Left renal cortex interstitium (tissue), 4 donors: ENCODE measurements at regions not wholly inside any gene's neighbourhood (a gene's known extent, or its start where the extent isn't known, plus 50 kb on each side); places are given as distances from the start of the nearest gene placed in this dataset.
"Not testable (repeated sequence)": the region's sequence is repeated elsewhere in the genome, so short reads cannot be mapped to it uniquely, and the experiment has no call there.

ENCODE experiments used
- DNase-seq, 4 donors: peaks; one replicate each; pipeline ENCODE4 v3.0.0-alpha.2; 2013; ENCODE audit warnings: low read depth in 4 of 4, low spot score in 2 of 4, missing footprints in 1 of 4

DNA sequence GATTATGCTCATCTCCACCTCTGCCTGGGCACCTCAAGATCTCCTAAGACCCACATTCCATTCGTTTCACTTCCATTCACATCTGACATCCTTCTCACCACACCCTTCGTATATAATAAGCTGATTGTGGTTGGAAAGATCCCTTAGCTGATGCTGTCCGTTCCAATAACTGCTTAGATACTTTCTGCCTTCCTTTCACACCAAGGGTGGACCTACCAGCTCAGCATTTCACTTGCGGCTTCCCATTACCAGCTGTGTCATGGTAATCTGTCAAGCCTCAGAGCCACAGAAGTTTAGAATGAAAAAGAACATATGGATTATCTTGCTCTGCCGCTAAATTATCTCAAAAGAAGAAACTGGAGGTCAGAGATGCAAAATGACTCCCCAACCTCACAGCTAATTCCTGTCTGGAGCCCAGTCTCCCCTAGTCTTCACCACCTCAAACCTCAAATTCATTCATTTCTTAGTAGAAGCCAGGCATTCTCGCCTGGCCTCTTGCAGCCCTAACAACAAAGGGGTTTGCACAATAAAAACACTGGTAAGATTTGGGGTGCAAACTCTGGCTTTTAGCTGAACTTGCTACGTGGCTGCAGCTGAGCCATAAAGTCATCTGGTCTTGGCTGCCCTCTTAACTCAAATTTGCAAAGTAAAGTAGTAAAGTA, 182.8 kb upstream of the HS3ST3A1 start:
- DNase-seq: no peak

DNA sequence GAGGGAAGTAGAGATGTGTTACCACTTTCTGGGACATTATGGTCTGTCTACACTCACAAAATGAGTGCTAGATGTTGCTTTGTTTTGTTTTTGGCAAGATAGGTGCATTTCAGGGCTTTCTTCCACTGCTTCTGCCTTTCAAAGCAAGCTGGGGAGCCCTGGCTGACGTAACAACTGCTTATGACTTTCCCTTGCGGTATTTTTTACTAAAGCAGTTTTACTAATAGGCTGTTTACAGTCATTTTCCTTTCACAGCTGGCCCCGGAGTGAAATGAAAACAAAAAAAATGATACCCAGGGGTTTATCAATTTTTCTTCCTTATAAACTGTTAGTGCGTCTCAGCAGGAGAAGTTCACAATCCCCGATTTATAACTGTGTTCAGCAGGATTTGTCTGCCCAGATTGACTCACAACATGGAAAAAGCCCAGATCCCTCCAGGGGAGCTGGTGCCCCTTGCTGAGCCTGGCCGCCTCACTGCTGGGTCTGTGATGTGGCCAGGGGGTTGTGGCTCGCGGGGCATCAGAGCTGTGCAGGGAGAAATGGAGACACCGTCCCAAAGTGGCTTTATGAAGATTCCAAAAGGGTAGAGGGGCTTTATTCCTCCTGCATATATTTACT, 184.4 kb upstream of the HS3ST3A1 start:
- DNase-seq: no peak

DNA sequence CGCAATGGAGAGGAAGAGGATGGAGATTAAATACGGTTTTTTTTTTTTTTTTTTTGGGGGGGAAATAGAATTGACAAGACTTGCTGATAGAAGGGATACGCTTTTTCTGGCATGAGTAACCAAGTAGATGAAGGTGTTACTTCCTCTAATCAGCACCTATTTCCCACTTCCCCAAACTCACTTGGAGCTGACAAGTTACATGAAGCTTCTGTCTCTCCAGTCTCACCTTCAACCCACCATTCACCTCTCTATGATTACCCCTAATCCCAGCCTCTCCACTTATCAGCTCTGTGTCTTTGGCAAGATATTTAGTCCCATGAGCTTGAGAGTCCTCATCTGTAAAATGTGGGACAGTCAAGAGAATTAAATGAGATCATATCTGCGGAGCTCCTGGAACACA, 185.9 kb upstream of the HS3ST3A1 start:
- no peak for DNase-seq

DNA sequence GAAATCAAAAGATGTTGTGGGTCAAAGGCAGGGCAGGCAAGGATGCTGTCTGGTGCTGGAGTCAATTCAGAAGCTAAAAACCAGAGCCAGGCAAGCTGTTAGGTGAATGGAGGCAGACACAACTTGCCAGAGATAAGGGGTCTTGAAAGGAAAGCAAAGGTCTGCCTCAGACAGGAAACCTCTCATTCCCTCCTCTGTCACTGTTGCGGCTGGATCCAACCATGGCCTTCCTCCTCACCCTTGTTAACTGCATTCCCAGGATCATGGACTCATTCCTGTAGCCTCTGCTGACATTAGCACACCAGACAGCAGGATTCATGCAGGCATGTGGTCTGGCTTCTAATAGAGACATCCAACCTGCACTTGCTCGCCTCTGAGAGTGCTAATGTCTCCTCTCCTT, 186.7 kb upstream of the HS3ST3A1 start:
- DNase-seq: no peak

DNA sequence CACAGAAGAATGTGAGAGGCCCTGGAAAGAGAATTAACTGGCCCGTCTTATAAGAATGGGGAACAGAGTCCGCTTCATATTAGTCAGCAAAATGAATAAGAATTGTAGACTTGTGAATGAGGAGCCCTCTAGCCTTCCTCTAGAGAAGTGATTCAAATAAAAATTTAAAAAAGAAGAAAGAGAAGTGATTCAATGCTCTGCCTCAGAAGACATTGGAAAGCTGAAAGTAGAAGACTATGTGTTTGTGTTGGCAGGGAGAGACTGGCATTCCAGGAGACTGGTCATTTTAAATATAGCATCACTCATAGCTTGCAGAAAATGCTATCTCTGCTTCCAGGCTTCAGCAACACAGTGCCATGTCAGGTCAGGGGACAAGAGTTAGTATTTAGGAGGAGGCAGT, 190.6 kb upstream of the HS3ST3A1 start:
- no peak for DNase-seq

DNA sequence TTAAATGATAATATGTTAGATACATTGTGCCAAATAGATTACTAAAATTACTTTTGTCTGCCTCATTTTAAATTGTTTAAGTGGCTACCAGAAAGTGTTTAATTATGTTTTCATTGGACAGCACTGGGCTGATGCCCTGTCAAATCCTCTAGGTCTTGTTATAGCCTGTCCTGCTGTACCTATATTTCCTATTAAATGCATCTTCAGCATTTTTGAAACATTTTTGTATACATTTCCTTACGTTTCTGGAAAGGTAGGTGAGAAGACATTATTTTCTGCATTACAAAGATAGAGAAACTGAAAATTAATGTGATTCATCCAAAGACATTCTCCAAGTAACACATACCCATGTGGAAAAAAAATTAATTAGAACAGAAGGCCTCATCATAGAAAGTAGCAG, 192.2 kb upstream of the HS3ST3A1 start:
- DNase-seq: no peak

DNA sequence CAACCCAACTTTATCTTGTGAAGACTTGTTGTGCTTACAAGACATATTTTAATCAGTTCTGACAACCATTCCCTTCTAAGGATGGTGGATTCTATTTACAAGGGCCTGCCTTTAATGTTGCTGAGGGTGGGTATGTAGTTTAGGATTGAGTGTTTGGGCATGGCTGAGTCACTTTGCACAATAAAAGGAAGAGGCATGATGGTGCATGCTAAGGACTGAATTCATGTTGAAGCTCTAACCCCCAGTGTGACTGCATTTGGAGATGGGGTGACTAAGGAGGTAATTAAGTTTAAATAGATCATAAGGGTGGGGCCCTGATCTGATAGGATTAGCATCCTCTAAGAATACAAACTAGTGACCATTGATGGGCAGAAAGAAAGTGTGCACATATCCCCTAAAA, 196.1 kb upstream of the HS3ST3A1 start:
- no peak for DNase-seq

DNA sequence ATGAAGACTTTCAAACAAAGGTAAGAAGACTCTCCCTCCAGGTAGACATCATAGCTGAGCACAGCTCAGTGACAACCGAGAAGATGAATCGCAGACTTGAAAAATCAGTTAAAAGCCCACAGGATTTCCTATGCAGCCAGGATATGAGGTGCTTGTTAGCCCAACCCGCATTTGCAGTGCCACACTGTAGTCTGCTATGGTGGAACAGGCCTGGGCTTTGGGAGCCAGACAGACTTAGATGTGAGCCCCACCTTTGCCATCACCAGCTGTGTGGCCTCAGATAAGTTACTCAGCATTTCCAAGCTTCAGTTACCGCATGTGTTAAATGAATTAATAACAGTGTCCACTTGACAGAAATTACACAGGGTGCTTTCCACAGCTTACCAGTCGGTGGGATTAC, 204.4 kb upstream of the HS3ST3A1 start:
- DNase-seq: no peak

DNA sequence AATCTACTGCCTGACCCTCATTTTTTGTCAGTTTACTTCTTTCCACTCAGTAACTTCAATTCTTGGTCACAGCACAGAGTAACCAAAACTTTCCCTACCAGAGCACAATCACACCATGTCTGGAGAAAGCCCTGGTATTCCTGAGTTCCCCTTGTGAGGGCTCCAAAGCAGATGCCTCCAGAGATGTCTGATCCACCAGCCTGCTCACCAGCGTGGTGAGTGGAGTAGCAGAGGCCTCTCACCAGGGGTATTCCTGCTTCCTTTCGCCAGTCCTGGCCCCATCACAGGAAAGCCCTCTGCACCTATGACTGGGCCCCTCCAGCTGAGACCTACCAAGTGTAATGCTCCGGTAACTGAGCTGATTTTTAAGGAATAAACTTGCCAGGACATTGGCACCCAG, 205.4 kb upstream of the HS3ST3A1 start:
- DNase-seq: no peak

DNA sequence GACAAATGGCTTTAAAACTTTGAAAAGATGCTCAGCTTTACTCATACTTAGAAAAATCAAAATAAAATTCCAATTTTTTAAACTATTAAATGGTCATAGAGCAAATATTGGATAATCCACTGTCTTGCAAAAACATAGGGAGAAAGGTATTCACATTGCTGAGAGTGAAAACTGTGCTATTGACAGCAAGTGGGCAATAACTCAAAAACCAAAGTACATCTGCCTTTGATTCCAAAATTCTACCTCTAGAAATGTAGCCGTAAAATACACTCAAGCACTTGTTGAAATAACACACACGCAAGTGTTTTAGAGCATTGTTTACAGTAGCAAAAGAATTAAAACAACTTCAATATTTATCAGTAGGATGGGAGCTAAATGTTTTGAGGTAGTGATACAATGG, 210.6 kb upstream of the HS3ST3A1 start:
- DNase-seq: no peak

DNA sequence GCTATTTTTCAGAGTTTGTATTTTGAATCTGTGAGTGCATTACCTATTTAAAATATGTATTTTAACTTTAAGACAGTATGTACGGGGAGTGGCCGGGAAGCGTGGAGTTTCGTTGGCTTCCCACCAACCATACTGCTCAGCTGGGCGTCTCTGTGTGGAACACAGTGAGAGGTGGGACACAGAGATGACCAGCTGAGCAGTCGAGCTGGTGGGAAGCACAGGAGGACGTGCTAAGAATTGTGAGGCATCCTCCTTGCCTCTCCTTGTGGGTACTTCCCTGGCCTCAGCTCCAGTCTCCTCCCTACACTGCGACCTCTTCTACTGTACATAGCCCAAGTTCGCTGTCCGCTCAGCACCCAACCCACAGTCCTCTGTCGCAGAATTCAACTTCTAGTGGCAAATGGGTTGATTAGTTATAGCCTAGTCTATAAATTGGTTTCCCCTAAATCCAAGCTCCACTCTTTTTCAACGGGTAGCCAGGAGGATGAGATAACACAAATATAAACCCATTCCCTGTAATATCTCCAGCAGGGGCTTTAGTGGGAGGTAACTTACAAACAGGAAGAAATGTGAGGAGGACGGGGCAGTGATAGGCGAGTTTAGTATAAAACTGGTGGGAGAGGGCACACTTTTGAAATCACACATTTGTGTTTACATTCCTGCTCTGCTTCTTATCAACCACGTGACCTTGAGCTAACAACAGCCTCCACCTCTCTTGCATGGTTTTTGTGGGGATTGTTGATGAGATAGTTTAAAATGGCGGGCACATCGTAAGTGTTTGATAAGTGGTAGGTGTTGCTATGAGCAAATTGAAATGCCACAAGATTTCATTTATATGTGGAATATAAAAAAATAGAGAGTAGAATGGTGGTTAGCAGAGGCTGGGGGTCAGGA, 211.9 kb upstream of the HS3ST3A1 start:
- no peak for DNase-seq

DNA sequence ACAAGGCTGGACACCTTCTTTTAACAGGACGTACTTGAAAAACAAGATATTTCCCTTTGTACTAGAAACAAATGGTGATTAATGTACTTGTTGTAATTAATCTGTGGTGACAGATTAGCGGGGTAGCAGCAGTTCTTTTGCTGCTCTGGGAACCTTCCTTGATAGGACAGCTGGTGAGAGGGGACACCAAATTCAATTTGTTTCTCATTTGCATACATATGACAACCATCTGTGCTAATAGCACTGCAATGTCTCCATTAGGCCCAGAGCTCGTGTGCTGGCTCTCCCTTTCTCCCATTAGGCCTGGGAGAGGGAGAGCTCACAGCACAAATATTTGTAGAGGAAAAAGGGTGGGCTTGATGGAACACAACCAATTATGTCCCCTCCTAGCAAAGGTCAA, 221.0 kb upstream of the HS3ST3A1 start:
- DNase-seq: no peak

DNA sequence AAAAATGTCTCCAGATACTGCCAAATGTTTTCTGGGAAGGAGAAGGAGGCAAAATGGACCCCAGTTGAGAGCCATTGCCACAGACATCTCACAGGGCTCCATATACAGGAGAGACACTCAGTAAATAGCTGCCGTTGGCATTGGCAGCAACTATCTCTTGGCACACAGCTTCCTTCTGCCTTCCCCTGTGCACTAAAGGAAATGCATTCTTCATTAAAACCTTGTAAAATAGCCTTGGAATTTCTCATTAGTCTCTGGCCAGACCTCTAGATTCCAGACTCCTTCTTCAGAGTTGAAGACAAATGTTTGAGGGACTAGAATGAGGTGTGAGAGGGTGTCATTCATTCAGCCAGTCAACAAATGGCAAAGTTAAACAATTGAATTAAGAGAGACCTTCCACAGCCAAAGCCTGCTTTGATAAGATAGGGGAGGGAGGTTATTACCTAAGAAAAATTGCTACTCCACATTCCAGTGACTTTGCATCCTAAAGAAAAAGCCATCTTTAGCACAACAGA, 223.9 kb upstream of the HS3ST3A1 start:
- no peak for DNase-seq

DNA sequence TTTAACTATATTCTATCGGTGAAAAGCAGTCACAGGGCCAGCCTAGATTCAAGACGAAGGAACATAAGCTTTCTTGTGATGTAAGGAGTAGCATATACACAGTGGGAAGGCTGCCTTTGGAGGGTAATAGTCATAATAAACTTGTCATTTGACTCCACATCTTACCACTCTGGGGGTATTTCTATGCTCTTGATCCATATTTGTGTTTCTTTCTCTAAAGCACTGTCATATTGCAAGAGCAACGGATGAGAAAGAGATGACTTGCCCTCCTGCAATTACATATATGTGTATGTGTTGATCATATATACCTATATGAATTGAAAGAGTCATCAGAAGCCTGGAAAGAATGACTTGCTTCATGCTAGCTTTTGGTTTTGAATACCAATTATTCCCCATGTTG, 225.4 kb upstream of the HS3ST3A1 start:
- DNase-seq: no peak

DNA sequence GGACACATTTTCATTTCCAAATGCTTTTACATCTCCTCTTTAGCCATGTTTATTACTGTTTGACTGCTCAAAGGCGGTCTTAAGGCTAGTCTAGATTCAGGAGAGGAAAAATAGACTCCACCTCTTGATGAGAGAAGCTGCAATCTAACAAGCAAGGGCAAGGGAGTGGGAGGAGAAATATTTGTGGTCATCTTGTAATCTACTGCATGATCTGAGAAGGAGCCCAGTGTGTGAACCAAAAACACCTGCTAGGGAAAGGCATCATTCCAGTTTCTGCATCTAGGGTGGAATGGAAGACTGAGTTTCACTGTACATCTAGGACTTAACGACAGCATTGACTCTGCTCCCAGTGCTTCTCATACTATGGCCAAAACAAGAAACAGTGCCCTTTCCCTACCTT, 232.2 kb upstream of the HS3ST3A1 start:
- DNase-seq: no peak

DNA sequence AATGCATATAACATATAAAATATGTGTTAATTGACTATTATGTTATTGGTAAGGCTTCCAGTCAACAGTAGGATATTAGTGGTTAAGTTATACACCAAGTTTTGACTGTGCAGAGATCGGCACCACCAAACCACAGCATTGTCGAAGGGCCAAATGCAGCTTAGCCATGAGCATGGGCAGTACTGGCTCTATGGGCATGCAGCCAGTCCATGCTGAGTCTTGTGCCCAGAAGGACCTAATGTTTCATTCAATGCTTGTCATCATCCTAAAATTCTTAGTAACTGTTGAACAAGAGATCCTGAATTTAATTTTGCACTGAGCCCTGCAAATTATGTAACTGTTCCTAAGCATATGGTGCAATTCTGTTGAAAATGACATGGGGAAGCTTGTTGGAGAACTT, 233.4 kb upstream of the HS3ST3A1 start:
- no peak for DNase-seq

DNA sequence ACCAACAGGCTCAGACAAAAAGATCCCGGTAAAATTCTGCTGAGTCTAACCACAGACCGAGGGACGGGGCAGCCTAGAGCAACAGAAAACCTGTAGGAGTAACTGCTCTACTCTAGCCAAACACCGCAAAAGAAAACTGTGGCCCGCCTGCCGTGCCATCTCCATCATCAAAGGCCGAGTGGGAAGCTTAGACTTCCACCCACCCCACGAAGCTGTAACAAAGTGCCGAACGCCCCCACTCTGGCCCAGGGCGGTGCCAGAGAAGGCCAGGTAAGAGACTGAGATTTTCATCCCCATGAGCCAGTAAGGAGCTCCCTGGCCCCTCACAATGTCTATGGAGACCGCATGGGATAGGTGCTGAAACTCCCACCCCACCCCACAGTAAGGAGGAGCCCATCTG, 231.9 kb upstream of the COX10 start:
- DNase-seq: no peak

DNA sequence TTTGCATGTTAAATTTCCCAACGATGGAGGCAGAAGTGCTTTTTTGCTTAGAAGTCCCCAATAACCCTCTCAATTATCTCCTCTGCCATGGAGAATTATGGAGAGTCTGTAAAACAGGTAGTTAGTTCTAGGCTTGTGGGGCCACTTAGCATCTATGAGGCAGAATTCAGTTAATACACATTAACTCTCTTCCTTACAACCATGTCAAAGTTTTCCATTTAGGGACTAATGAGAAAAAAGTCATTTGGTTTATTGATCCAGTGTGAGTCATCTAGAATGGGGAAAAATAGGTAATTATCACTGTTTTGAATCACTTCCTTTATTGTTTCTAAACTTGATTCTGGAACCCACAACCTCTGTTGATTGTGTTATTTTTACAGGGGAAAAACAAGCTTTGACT, 229.1 kb upstream of the COX10 start:
- DNase-seq: no peak

DNA sequence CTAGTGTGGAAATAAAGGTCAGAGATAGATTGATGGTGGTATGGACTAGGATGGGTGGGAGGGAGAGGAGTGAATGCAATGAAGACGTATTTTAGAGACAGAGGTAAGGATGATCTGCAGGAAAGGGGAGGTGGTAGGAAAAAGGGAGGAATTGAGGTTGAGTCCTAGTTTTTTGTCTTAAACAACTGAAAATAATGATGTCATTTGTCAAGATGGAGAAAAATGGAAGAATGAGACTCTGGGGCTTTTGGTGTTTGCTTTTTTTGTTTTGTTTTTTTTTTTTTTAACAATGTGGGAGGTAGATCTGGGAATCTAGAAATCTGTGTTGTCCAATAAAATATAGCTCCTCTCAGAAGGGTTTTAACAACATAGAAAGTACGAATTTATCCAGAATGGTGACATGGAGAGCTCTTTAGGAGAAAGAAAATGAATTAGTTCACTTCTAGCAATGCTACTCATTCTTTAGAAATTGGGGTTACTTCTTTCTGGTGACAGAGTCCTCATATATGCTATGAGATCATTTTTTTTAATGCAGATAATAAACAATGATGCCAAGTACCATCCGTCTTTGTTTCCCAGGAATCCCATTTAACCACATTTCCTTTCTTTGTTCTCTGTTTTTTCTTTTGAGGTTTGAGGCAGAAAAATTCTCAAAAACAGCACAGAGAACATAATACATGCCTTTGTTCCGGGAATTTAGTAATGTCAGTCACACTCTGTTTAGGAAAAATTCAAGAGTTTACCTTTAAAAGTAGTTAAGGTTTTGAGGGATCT, 225.3 kb upstream of the COX10 start:
- DNase-seq: no peak

DNA sequence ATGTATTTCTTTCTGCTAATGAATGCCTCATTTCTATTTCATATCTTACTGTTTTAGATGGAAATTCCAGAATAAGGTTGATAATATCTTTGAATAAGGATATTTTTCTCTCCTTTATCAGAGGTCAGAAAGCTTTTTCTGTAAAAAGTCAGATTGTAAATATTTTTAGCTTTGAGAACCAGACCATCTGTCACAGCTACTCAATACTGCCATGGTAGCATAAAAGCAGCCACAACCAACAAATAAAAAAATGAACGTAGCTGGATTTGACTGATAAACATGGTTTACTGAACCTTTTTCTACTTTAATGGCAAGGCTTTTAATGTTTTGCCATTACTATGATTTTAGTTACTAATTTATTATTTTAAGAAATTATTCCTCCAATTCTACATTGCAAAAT, 217.4 kb upstream of the COX10 start:
- no peak for DNase-seq

DNA sequence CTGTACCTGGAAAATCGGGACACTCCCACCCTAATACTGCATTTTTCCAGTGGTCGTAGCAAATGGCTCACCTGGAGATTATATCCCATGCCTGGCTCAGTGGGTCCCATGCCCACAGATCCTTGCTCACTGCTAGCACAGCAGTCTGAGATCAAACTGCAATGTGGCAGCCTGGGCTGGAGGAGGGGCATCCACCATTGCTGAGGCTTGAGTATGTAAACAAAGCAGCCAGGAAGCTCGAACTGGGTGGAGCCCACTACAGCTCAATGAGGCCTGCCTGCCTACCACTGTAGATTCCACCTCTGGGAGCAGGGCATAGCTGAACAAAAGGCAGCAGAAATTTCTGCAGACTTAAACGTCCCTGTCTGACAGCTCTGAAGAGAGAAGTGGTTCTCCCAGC, 213.6 kb upstream of the COX10 start:
- not testable (repeated sequence) for DNase-seq
